OCI-LY3 (cell line): ENCODE measurements at regions not wholly inside any gene's neighbourhood (a gene's known extent, or its start where the extent isn't known, plus 50 kb on each side); places are given as distances from the start of the nearest gene placed in this dataset.

Experiments used
- H2AFZ ChIP-seq: fragments of 200-600, 300-600 bp; shearing (Covaris generic); 2 replicates; pipeline ENCODE4 v1.6.0; 2014; ENCODE audit warnings: antibody characterized with exemption, low read depth, low read length
- H3K27ac ChIP-seq: fragments of 200-600, 300-600 bp; sonication (generic); 2 replicates; pipeline ENCODE4 v1.5.1; 2014; ENCODE audit warnings: mild to moderate bottlenecking, low read length, moderate library complexity, mixed read lengths
- H3K27me3 ChIP-seq: fragments of 200-600, 300-600 bp; sonication (generic); 2 replicates; pipeline ENCODE4 v1.6.1; 2014; ENCODE audit warnings: low read depth, low read length, mixed read lengths
- H3K36me3 ChIP-seq: fragments of 200-600, 300-600 bp; sonication (generic); replicated peaks from 2 replicates; pipeline ENCODE3; 2014; ENCODE audit warnings: low read depth, low read length, mixed read lengths
- H3K4me1 ChIP-seq: fragments of 300-600, 200-600 bp; sonication (generic); 2 replicates; pipeline ENCODE4 v1.6.1; 2014; ENCODE audit warnings: low read length, mixed read lengths
- H3K4me2 ChIP-seq: fragments of 200-600, 300-600 bp; sonication (generic); 2 replicates; pipeline ENCODE4 v1.6.1; 2014; ENCODE audit warnings: low read length, mixed read lengths
- H3K4me3 ChIP-seq: fragments of 300-600, 200-600 bp; sonication (generic); 2 replicates; pipeline ENCODE4 v1.5.1; 2014; ENCODE audit warnings: antibody characterized with exemption, mild to moderate bottlenecking, low read length, moderate library complexity
- H3K79me2 ChIP-seq: fragments of 300-600, 200-600 bp; shearing (Covaris generic); 2 replicates; pipeline ENCODE4 v1.6.1; 2014; ENCODE audit warnings: mild to moderate bottlenecking, low read length, mixed read lengths
- H3K9ac ChIP-seq: fragments of 300-600, 200-600 bp; shearing (Covaris generic); 2 replicates; pipeline ENCODE4 v1.6.0; 2014; ENCODE audit warnings: mild to moderate bottlenecking, low read length, moderate library complexity
- H3K9me3 ChIP-seq: fragments of 200-600, 300-600 bp; shearing (Covaris generic); 2 replicates; pipeline ENCODE4 v1.6.1; 2014; ENCODE audit warnings: low read length, mixed read lengths; ENCODE audit not compliant: insufficient read depth
- H4K20me1 ChIP-seq: fragments of 200-600, 300-600 bp; sonication (generic); 2 replicates; pipeline ENCODE4 v1.6.1; 2016; ENCODE audit warnings: low read length, mixed read lengths; ENCODE audit not compliant: insufficient read depth
- EZH2phosphoT487 ChIP-seq: fragments of 200-600 bp; shearing (Covaris generic); IDR thresholded peaks from 2 replicates; pipeline ENCODE4 v1.6.1; 2018; ENCODE audit warnings: antibody characterized with exemption, mixed run types, low read depth
- TF ChIP-seq, protein P1 (sequence below): fragments of 200-600, 300-600 bp; sonication (generic); IDR thresholded peaks from 2 replicates; pipeline ENCODE4 v1.5.1; 2014; ENCODE audit warnings: antibody characterized with exemption, low read length, low read depth

DNA sequence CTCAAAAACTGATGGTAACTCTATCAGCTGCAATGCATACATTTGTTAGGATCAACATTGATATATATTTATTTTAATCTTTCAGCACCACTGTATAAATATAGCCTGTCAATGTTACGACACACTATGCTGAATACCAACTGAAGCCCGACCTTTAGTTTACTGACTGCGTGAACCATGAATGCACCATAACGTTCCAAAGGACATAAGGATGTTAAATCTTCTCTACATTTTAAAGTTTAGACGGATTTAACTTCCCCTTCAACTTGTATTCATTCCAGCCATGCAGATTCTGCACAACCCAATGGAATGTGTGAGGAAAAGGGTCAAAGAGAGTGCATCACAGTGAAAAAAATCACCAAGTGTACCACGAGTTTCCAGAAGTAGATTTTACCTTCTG, 489.5 kb downstream of the IRS1 start:
- TF ChIP-seq EZH2phosphoT487 = no peak
- TF ChIP-seq, protein P1, sequence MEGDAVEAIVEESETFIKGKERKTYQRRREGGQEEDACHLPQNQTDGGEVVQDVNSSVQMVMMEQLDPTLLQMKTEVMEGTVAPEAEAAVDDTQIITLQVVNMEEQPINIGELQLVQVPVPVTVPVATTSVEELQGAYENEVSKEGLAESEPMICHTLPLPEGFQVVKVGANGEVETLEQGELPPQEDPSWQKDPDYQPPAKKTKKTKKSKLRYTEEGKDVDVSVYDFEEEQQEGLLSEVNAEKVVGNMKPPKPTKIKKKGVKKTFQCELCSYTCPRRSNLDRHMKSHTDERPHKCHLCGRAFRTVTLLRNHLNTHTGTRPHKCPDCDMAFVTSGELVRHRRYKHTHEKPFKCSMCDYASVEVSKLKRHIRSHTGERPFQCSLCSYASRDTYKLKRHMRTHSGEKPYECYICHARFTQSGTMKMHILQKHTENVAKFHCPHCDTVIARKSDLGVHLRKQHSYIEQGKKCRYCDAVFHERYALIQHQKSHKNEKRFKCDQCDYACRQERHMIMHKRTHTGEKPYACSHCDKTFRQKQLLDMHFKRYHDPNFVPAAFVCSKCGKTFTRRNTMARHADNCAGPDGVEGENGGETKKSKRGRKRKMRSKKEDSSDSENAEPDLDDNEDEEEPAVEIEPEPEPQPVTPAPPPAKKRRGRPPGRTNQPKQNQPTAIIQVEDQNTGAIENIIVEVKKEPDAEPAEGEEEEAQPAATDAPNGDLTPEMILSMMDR = no peak
- Histone ChIP-seq H3K36me3 (no peaks in the 10 kb centered on the region), H3K4me3 (no peak overlapping the region), H4K20me1 (no peaks in the 10 kb centered on the region), H3K79me2 (no peaks in the 10 kb centered on the region), H2AFZ (no peak overlapping the region), H3K4me1 (peaks cover 8% of the 10 kb centered on the region), H3K4me2 (no peak overlapping the region), H3K27ac (no peak overlapping the region), H3K9me3 (no peaks in the 10 kb centered on the region), H3K27me3 (no peaks in the 10 kb centered on the region), H3K9ac (no peak overlapping the region)

DNA sequence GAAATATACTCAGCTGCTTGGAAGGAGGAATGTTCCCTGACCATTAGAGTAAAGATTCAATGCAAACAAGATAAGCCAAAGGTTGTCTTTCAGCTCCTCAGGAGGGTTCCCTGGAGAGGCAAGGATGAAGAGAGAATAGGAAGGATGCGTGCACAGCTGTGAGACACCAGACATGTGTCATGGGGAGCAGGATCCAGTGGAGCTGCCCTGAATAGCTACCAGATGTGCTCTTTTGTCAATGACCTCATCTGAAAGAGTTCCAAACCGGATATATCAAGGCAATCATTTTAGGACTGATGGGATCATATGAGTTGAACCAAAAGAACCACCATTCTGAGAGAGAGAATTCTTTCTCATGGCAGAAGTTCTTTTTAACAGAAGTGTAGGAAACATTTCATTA, 490.6 kb downstream of the IRS1 start:
- no peak overlapping the region for H3K27ac ChIP-seq

DNA sequence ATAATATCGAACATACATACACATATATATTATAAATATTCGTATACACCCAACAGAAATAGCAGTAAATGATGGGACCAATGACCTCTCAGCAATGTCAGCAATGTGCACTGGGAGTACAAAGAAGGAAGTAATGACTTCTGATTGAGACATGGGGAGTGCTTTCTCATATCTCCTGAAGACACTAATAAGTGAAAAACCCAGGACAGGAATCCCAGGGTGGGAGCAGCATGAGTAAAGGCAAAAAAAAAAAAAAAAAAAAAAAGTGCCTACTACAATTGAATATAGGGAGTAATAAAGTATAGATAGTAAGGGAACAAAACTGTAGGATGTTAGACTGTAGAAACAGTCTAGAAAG, 491.3 kb downstream of the IRS1 start:
- H3K9ac ChIP-seq = no peak overlapping the region
- H3K36me3 ChIP-seq = no peaks in the 10 kb centered on the region
- H3K4me3 ChIP-seq = no peak overlapping the region
- H3K9me3 ChIP-seq = no peaks in the 10 kb centered on the region
- H3K4me2 ChIP-seq = no peak overlapping the region
- TF ChIP-seq, protein P1 = no peak
- no peak for TF ChIP-seq EZH2phosphoT487
- H4K20me1 ChIP-seq = no peaks in the 10 kb centered on the region
- peaks cover 13% of the 10 kb centered on the region for H3K4me1 ChIP-seq
- H3K27me3 ChIP-seq = no peaks in the 10 kb centered on the region
- no peaks in the 10 kb centered on the region for H3K79me2 ChIP-seq
- H3K27ac ChIP-seq = no peak overlapping the region
- no peak overlapping the region for H2AFZ ChIP-seq

More for the DNA sequence above, 490.6 kb downstream of the IRS1 start:
- H3K79me2 ChIP-seq = no peaks in the 10 kb centered on the region
- peaks cover 13% of the 10 kb centered on the region for H3K4me1 ChIP-seq
- H3K4me2 ChIP-seq = no peak overlapping the region
- no peak overlapping the region for H3K9ac ChIP-seq
- no peak for TF ChIP-seq EZH2phosphoT487
- TF ChIP-seq, protein P1 = no peak
- H2AFZ ChIP-seq = no peak overlapping the region
- H3K27me3 ChIP-seq = no peaks in the 10 kb centered on the region
- H3K9me3 ChIP-seq = no peaks in the 10 kb centered on the region
- no peaks in the 10 kb centered on the region for H4K20me1 ChIP-seq
- no peak overlapping the region for H3K4me3 ChIP-seq
- H3K36me3 ChIP-seq = no peaks in the 10 kb centered on the region

DNA sequence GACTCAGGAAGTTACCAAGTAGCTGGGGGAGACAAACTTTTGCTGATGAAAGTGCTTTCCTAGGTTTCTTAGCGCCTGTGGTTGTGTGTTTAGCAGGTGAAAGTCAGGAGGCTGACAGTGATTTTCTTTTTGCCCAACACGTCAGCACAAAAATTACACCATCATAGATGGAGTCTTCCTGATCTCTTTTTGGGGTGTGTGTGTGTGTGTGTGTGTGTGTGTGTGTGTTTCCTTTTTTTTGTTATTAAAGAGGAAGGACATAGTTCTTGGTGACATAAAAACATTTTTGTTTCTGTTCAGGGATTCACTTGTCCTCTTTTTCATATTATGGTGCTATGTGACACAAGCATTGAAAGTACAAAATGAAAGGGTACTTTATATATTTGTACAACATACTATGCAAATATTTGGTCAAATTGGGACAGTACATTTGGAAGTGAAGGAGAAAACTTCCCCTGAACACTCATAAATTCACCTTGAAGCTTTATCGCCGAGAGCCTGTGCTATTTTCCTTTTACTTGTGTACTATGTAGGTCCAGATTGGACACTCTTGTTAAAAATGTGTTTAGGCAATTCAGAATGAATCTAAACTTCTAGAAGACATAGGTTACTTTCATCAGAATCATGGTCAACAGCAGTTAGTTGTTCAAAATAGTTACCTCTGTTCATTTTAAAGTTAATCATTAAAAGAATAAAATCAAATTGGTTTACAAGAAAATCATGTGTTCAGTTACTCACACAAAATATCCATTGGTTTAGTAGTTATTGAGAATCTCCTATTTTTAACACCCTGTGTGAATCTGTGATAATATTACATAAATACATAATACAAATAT, 491.9 kb downstream of the IRS1 start:
- Histone ChIP-seq H4K20me1 (no peaks in the 10 kb centered on the region), H3K4me3 (no peak overlapping the region), H3K9me3 (no peaks in the 10 kb centered on the region), H3K27me3 (no peaks in the 10 kb centered on the region), H3K27ac (no peak overlapping the region), H3K36me3 (no peaks in the 10 kb centered on the region), H3K79me2 (no peaks in the 10 kb centered on the region), H2AFZ (no peak overlapping the region), H3K4me2 (peak overlapping the region; percentile 22; the same call in 1 of the 2 replicates), H3K4me1 (peaks cover 13% of the 10 kb centered on the region), H3K9ac (no peak overlapping the region)
- no peak for TF ChIP-seq EZH2phosphoT487
